ENCODE measurements at regions not wholly inside any gene's neighbourhood (a gene's known extent, or its start where the extent isn't known, plus 50 kb on each side); places are given as distances from the start of the nearest gene placed in this dataset.
"Not testable (repeated sequence)": the region's sequence is repeated elsewhere in the genome, so short reads cannot be mapped to it uniquely, and the experiment has no call there.

DNA sequence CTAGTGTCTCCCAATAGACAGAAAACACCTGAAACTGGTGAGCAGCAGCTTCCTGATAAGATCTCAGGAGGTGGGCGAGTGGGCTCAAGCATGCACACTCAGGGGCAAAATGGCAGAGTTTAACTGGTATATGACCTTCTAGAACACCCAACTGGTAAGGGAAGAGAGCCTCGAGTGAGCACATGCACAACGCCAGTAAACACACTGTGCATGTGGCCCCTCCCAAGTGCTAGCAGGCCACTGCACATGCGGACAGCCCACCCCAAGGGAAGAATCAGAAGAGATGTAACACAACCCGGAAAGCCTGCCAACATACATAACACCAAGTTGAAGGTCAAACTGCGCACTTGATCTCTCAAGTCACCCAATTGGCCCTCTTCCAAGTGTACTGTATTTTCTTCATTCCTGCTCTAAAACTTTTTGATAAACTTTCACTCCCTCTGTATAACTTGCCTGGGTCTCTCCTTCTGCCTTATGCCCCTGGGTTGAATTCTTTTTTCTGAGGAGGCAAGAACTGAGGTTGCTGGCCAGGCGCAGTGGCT lies 138.2 kb downstream of the GLUL start:
- H3K4me3 ChIP-seq (ENCODE audit: low read length in 3 of 3): no peak overlapping the region
- no peaks in the 10 kb centered on the region for H3K9me3 ChIP-seq (ENCODE audit: control insufficient read depth in 3 of 3, low read length in 3 of 3)
- no peaks in the 10 kb centered on the region for H3K36me3 ChIP-seq (ENCODE audit: control insufficient read depth in 3 of 3, insufficient read depth in 3 of 3, low read length in 3 of 3)
- H3K27me3 ChIP-seq (ENCODE audit: control insufficient read depth in 3 of 3, insufficient read depth in 3 of 3, low read length in 3 of 3): no peaks in the 10 kb centered on the region
- no peak overlapping the region for H3K9ac ChIP-seq (ENCODE audit: low read depth in 1 of 3, low read length in 3 of 3)
- H3K27ac ChIP-seq (ENCODE audit: low read depth, low read length): no peak overlapping the region
- H3K4me1 ChIP-seq (ENCODE audit: control insufficient read depth in 3 of 3, insufficient read depth in 3 of 3, low read length in 3 of 3): no peaks in the 10 kb centered on the region

DNA sequence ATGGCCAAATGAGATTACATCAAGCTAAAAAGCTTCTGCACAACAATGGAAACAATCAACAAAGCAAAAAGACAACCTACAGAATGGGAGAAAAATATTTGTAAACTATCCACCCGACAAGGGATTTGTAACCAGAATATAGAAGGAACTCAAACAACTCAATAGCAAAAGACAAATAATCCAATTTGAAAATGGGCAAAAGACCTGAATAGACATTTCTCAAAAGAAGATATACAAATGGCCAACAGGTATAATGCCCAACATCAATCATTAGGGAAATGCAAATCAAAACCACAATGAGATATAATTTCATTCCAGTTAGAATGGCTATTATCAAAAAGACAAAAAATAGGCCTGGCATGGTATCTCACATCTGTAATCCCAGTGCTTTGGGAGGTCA lies 140.0 kb downstream of the GLUL start:
- H3K36me3 ChIP-seq (ENCODE audit: control insufficient read depth in 3 of 3, insufficient read depth in 3 of 3, low read length in 3 of 3): no peaks in the 10 kb centered on the region
- H3K9me3 ChIP-seq (ENCODE audit: control insufficient read depth in 3 of 3, low read length in 3 of 3): no peaks in the 10 kb centered on the region
- no peaks in the 10 kb centered on the region for H3K4me1 ChIP-seq (ENCODE audit: control insufficient read depth in 3 of 3, insufficient read depth in 3 of 3, low read length in 3 of 3)
- no peaks in the 10 kb centered on the region for H3K27me3 ChIP-seq (ENCODE audit: control insufficient read depth in 3 of 3, insufficient read depth in 3 of 3, low read length in 3 of 3)
- no peak overlapping the region for H3K27ac ChIP-seq (ENCODE audit: low read depth, low read length)
- H3K9ac ChIP-seq (ENCODE audit: low read depth in 1 of 3, low read length in 3 of 3): no peak overlapping the region
- H3K4me3 ChIP-seq (ENCODE audit: low read length in 3 of 3): no peak overlapping the region

DNA sequence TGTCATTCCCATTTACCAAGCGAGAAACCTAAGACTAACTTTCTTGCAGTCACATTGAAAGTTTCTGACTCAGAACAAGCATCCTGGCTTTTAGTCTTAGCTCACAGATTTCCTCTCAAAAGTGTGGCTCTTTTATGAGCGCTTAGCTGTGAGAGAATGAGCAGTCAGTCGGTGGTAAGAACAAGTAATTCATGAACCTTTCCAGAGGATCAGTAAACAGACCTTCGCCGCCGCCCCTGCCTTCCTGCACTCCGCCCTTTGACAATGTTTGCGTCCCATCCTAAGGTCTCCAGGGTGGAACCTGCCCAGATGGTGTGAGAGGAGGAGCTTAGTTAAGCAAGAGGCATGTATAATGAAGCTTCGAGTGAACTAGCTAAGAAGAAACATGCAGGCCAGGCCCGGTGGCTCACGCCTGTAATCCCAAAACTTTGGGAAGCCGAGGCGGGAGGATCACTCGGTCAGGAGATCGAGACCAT lies 142.4 kb downstream of the GLUL start:
- no peaks in the 10 kb centered on the region for H3K27me3 ChIP-seq (ENCODE audit: control insufficient read depth in 3 of 3, insufficient read depth in 3 of 3, low read length in 3 of 3)
- H3K9ac ChIP-seq (ENCODE audit: low read depth in 1 of 3, low read length in 3 of 3): peak overlapping the region in 1 of 3 donors; percentile 21
- H3K36me3 ChIP-seq (ENCODE audit: control insufficient read depth in 3 of 3, insufficient read depth in 3 of 3, low read length in 3 of 3): no peaks in the 10 kb centered on the region
- H3K9me3 ChIP-seq (ENCODE audit: control insufficient read depth in 3 of 3, low read length in 3 of 3): no peaks in the 10 kb centered on the region
- H3K4me3 ChIP-seq (ENCODE audit: low read length in 3 of 3): no peak overlapping the region
- H3K4me1 ChIP-seq (ENCODE audit: control insufficient read depth in 3 of 3, insufficient read depth in 3 of 3, low read length in 3 of 3): no peaks in the 10 kb centered on the region
- H3K27ac ChIP-seq (ENCODE audit: low read depth, low read length): no peak overlapping the region

DNA sequence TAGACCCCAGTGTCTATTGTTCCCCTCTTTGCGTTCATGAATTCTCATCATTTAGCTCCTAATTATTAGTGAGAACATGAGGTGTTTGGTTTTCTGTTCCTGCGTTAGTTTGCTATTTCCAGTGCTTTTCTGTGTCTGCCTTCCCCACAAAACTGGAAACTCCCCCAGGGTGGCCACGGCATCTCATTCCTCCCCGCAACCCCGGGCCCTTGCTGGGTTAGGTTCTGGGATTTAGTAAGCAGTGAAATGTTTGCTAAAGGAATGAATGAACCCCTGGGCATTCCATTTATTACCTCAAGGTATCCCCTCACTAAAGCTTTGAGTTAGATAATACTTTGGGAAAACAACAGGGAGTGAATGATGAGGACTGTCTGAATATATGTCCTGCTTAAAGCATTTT lies 142.9 kb downstream of the GLUL start:
- no peak overlapping the region for H3K4me3 ChIP-seq (ENCODE audit: low read length in 3 of 3)
- no peaks in the 10 kb centered on the region for H3K36me3 ChIP-seq (ENCODE audit: control insufficient read depth in 3 of 3, insufficient read depth in 3 of 3, low read length in 3 of 3)
- no peak overlapping the region for H3K9ac ChIP-seq (ENCODE audit: low read depth in 1 of 3, low read length in 3 of 3)
- no peaks in the 10 kb centered on the region for H3K27me3 ChIP-seq (ENCODE audit: control insufficient read depth in 3 of 3, insufficient read depth in 3 of 3, low read length in 3 of 3)
- H3K4me1 ChIP-seq (ENCODE audit: control insufficient read depth in 3 of 3, insufficient read depth in 3 of 3, low read length in 3 of 3): no peaks in the 10 kb centered on the region
- H3K27ac ChIP-seq (ENCODE audit: low read depth, low read length): no peak overlapping the region
- H3K9me3 ChIP-seq (ENCODE audit: control insufficient read depth in 3 of 3, low read length in 3 of 3): no peaks in the 10 kb centered on the region

DNA sequence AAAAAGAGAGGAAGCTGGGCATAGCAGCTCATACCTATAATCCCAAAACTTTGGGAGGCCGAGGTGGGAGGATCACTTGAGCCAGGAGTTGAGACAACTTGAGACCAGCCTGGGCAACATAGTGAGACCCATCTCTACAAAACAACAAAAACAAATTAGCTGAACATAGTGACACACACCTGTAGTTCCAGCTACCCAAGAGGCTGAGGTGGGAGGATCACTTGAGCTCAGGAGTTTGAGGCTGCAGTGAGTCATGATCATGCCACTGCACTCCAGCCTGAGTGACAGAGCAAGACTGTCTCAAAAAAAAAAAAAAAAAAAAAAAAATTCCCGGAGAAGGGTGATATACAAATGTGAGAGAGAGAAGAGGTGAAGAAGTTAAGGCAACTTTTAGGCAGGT lies 143.8 kb downstream of the GLUL start:
- H3K27ac ChIP-seq (ENCODE audit: low read depth, low read length); H3K4me3 ChIP-seq (ENCODE audit: low read length in 3 of 3); H3K9me3 ChIP-seq (ENCODE audit: control insufficient read depth in 3 of 3, low read length in 3 of 3); H3K36me3 ChIP-seq (ENCODE audit: control insufficient read depth in 3 of 3, insufficient read depth in 3 of 3, low read length in 3 of 3); H3K9ac ChIP-seq (ENCODE audit: low read depth in 1 of 3, low read length in 3 of 3); H3K27me3 ChIP-seq (ENCODE audit: control insufficient read depth in 3 of 3, insufficient read depth in 3 of 3, low read length in 3 of 3); H3K4me1 ChIP-seq (ENCODE audit: control insufficient read depth in 3 of 3, insufficient read depth in 3 of 3, low read length in 3 of 3): not testable (repeated sequence)

DNA sequence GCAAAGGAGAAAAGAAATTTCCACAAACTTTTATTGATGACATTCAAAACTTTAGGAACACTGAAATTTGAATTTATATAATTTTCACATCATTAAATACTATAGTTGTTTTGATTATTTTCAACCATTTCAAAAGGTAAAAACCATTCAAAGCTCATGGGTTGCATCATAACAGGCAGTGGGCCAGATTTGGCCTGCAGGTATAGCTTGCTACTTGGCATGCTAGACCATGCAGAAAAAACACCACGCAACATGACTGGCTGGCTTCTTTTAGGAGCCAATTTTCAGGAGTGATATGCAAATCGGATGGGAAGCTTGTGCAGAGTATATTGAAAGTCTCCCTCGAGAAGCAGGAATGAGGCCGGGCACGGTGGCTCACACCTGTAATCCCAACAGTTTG lies 144.8 kb downstream of the GLUL start:
- H3K9ac ChIP-seq (ENCODE audit: low read depth in 1 of 3, low read length in 3 of 3): no peak overlapping the region
- H3K27me3 ChIP-seq (ENCODE audit: control insufficient read depth in 3 of 3, insufficient read depth in 3 of 3, low read length in 3 of 3): no peaks in the 10 kb centered on the region
- no peaks in the 10 kb centered on the region for H3K9me3 ChIP-seq (ENCODE audit: control insufficient read depth in 3 of 3, low read length in 3 of 3)
- H3K27ac ChIP-seq (ENCODE audit: low read depth, low read length): no peak overlapping the region
- no peaks in the 10 kb centered on the region for H3K36me3 ChIP-seq (ENCODE audit: control insufficient read depth in 3 of 3, insufficient read depth in 3 of 3, low read length in 3 of 3)
- no peak overlapping the region for H3K4me3 ChIP-seq (ENCODE audit: low read length in 3 of 3)
- H3K4me1 ChIP-seq (ENCODE audit: control insufficient read depth in 3 of 3, insufficient read depth in 3 of 3, low read length in 3 of 3): no peaks in the 10 kb centered on the region

DNA sequence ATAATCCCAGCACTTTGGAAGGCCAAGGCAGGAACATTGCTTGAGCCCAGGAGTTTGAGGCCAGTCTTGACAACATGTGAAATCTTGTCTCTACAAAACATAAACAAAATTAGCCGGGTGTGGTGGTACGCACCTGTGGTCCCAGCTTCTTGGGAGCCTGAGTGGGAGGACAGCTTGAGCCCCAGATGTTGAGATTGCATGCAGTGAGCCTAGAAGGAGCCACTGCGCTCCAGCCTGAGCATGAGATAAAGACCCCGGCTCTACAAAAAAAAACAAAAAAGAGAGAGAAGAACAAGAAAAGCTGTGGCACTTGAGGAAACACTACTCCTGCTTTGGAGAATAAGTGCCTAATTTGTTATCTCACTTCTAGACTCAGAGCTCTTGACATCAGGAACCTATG lies 146.6 kb downstream of the GLUL start:
- no peak overlapping the region for H3K9ac ChIP-seq (ENCODE audit: low read depth in 1 of 3, low read length in 3 of 3)
- no peaks in the 10 kb centered on the region for H3K4me1 ChIP-seq (ENCODE audit: control insufficient read depth in 3 of 3, insufficient read depth in 3 of 3, low read length in 3 of 3)
- H3K4me3 ChIP-seq (ENCODE audit: low read length in 3 of 3): no peak overlapping the region
- no peaks in the 10 kb centered on the region for H3K27me3 ChIP-seq (ENCODE audit: control insufficient read depth in 3 of 3, insufficient read depth in 3 of 3, low read length in 3 of 3)
- no peaks in the 10 kb centered on the region for H3K36me3 ChIP-seq (ENCODE audit: control insufficient read depth in 3 of 3, insufficient read depth in 3 of 3, low read length in 3 of 3)
- no peak overlapping the region for H3K27ac ChIP-seq (ENCODE audit: low read depth, low read length)
- no peaks in the 10 kb centered on the region for H3K9me3 ChIP-seq (ENCODE audit: control insufficient read depth in 3 of 3, low read length in 3 of 3)

DNA sequence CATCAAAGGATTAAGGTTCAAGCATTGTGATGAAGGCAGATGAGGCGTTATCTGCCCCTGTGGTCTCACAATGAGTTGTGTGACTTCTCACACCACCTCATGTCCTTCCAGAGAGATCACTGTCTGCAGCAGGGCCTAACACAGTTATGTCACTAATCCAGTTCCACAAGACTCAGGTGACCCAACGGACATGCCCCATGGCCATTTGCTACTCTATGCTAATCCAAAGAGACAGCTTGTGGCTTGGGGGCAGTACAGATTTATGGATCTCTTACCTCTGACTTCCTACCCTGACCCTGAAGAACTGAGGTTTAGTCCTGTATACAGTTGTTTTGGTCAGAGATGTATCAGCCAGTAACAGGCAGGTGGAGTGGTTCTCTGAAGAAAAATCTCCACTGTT lies 147.1 kb downstream of the GLUL start:
- H3K4me1 ChIP-seq (ENCODE audit: control insufficient read depth in 3 of 3, insufficient read depth in 3 of 3, low read length in 3 of 3): no peaks in the 10 kb centered on the region
- no peaks in the 10 kb centered on the region for H3K36me3 ChIP-seq (ENCODE audit: control insufficient read depth in 3 of 3, insufficient read depth in 3 of 3, low read length in 3 of 3)

DNA sequence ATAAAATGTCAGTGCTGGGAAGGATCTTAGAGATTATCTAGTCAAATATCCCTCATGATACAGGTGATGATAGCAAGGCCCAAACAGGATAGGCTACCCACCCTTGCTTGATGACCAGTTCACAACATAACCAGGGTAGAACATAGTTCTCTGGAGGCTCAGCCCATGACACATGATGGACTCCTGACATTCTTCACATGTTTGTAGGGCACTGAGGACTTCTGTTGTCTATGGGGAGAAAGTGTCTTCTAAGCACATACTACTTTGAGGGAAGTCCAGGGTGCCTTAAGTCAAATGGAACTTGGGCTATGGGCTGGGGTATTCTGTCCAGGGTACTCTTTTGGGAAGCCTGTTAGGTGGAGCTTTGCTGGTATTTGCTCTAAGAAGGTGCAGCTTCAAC lies 148.9 kb downstream of the GLUL start:
- no peak overlapping the region for H3K9ac ChIP-seq (ENCODE audit: low read depth in 1 of 3, low read length in 3 of 3)
- H3K4me1 ChIP-seq (ENCODE audit: control insufficient read depth in 3 of 3, insufficient read depth in 3 of 3, low read length in 3 of 3): no peaks in the 10 kb centered on the region
- H3K27me3 ChIP-seq (ENCODE audit: control insufficient read depth in 3 of 3, insufficient read depth in 3 of 3, low read length in 3 of 3): no peaks in the 10 kb centered on the region
- H3K27ac ChIP-seq (ENCODE audit: low read depth, low read length): no peak overlapping the region
- H3K4me3 ChIP-seq (ENCODE audit: low read length in 3 of 3): no peak overlapping the region
- no peaks in the 10 kb centered on the region for H3K36me3 ChIP-seq (ENCODE audit: control insufficient read depth in 3 of 3, insufficient read depth in 3 of 3, low read length in 3 of 3)
- H3K9me3 ChIP-seq (ENCODE audit: control insufficient read depth in 3 of 3, low read length in 3 of 3): no peaks in the 10 kb centered on the region

More for the DNA sequence above, 147.1 kb downstream of the GLUL start:
- Histone ChIP-seq H3K9ac (ENCODE audit: low read depth in 1 of 3, low read length in 3 of 3) (no peak overlapping the region), H3K27ac (ENCODE audit: low read depth, low read length) (no peak overlapping the region), H3K4me3 (ENCODE audit: low read length in 3 of 3) (no peak overlapping the region), H3K9me3 (ENCODE audit: control insufficient read depth in 3 of 3, low read length in 3 of 3) (no peaks in the 10 kb centered on the region), H3K27me3 (ENCODE audit: control insufficient read depth in 3 of 3, insufficient read depth in 3 of 3, low read length in 3 of 3) (no peaks in the 10 kb centered on the region)

DNA sequence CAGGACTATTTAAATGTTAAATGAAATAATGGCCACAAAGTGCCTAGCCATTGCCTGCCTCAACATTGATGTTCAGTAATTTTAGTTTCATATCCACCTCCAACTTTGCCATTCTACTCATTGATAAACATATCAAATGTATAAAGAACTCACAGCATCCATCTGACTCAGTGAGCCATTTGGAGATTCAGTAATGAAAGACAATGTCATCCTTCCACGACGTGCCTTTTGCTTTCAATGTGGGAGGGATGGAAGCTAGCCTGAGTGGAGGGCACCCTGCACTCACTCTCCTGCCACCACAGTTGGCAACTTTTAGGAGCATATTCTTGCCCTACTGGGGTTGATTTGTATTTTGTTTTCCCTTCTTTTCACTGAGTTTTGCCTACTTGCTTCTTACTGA lies 151.5 kb downstream of the GLUL start:
- H3K27me3 ChIP-seq (ENCODE audit: control insufficient read depth in 3 of 3, insufficient read depth in 3 of 3, low read length in 3 of 3): no peaks in the 10 kb centered on the region
- no peak overlapping the region for H3K27ac ChIP-seq (ENCODE audit: low read depth, low read length)
- no peak overlapping the region for H3K4me3 ChIP-seq (ENCODE audit: low read length in 3 of 3)
- H3K36me3 ChIP-seq (ENCODE audit: control insufficient read depth in 3 of 3, insufficient read depth in 3 of 3, low read length in 3 of 3): no peaks in the 10 kb centered on the region
- peaks cover 0 to 19% (median 11%) of the 10 kb centered on the region in 3 donors for H3K4me1 ChIP-seq (ENCODE audit: control insufficient read depth in 3 of 3, insufficient read depth in 3 of 3, low read length in 3 of 3)
- H3K9ac ChIP-seq (ENCODE audit: low read depth in 1 of 3, low read length in 3 of 3): no peak overlapping the region
- no peaks in the 10 kb centered on the region for H3K9me3 ChIP-seq (ENCODE audit: control insufficient read depth in 3 of 3, low read length in 3 of 3)

DNA sequence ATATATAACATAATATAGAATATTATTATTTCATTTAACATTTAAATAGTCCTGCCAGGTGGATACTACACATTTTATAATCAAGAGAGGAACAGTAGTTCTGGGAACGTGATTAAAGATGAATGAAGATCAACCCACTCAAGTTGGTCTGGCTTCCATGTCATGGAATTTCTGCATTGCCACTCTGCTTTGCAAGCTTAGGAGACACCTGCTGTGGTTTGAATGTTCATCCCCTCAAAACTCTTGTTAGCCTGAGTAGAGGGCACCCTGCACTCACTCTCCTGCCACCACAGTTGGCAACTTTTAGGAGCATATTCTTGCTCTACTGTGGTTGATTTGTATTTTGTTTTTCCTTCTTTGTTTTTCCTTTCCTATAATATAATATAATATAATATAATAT lies 153.2 kb downstream of the GLUL start:
- no peaks in the 10 kb centered on the region for H3K27me3 ChIP-seq (ENCODE audit: control insufficient read depth in 3 of 3, insufficient read depth in 3 of 3, low read length in 3 of 3)
- H3K4me3 ChIP-seq (ENCODE audit: low read length in 3 of 3): no peak overlapping the region
- no peak overlapping the region for H3K9ac ChIP-seq (ENCODE audit: low read depth in 1 of 3, low read length in 3 of 3)
- H3K36me3 ChIP-seq (ENCODE audit: control insufficient read depth in 3 of 3, insufficient read depth in 3 of 3, low read length in 3 of 3): no peaks in the 10 kb centered on the region
- H3K4me1 ChIP-seq (ENCODE audit: control insufficient read depth in 3 of 3, insufficient read depth in 3 of 3, low read length in 3 of 3): peaks cover 0 to 19% (median 11%) of the 10 kb centered on the region in 3 donors
- H3K9me3 ChIP-seq (ENCODE audit: control insufficient read depth in 3 of 3, low read length in 3 of 3): no peaks in the 10 kb centered on the region
- H3K27ac ChIP-seq (ENCODE audit: low read depth, low read length): no peak overlapping the region
